ENCODE measurements at regions not wholly inside any gene's neighbourhood (a gene's known extent, or its start where the extent isn't known, plus 50 kb on each side); places are given as distances from the start of the nearest gene placed in this dataset.

GRCh38 chr6:119845161-119845560 is 495.6 kb upstream of the MAN1A1 start:
- TF ChIP-seq CTCF (IDR thresholded peaks at IDR 0.05; ENCODE audit: insufficient read depth, low read length) (no peak), SPI1 (IDR thresholded peaks at IDR 0.05; ENCODE audit: borderline replicate concordance, low read depth) (no peak), GABPA (IDR thresholded peaks at IDR 0.05; ENCODE audit: low read depth) (no peak)

Measured in HL-60 (cell line).